ENCODE measurements at regions not wholly inside any gene's neighbourhood (a gene's known extent, or its start where the extent isn't known, plus 50 kb on each side); places are given as distances from the start of the nearest gene placed in this dataset.

GRCh38 chr4:108417923-108418322, 202.5 kb upstream of the RPL34 start:
- Histone ChIP-seq H2AFZ (ENCODE audit: low read depth) (no peak overlapping the region), H3K9me3 (no peaks in the 10 kb centered on the region), H3K4me1 (ENCODE audit: control insufficient read depth in 1 of 2, insufficient read depth in 2 of 2, low read depth in 1 of 2, low read length in 1 of 2) (no peaks in the 10 kb centered on the region), H3F3A (replicated peaks; ENCODE audit: insufficient read depth) (no peaks in the 10 kb centered on the region), H3K4me3 (ENCODE audit: low read depth in 2 of 2, low read length in 1 of 2) (no peak overlapping the region), H4K20me1 (ENCODE audit: insufficient read depth) (no peaks in the 10 kb centered on the region), H3K36me3 (replicated peaks in 1 of 2; ENCODE audit: control insufficient read depth in 1 of 2, insufficient read depth in 2 of 2, low read length in 1 of 2) (no peaks in the 10 kb centered on the region), H3K27ac (ENCODE audit: low read depth in 2 of 2, low read length in 1 of 2) (no peak overlapping the region), H3K79me2 (ENCODE audit: insufficient read depth) (no peaks in the 10 kb centered on the region), H3K27me3 (ENCODE audit: insufficient read depth) (no peaks in the 10 kb centered on the region), H3K4me2 (no peak overlapping the region), H3K9me2 (no peaks in the 10 kb centered on the region), H3K9ac (no peak overlapping the region)
- ChIA-PET CTCF (no interaction called here), POLR2A (no interaction called here)
- 0% methylated on average over 1 of the region's 1 CpG for WGBS (ENCODE audit: low lambda C conversion rate)
- DNase-seq, result no peak
- TF ChIP-seq RAD21 (IDR thresholded peaks at IDR 0.05; ENCODE audit: low read length) (no peak), SIN3A (IDR thresholded peaks at IDR 0.05; ENCODE audit: borderline replicate concordance, low read depth, low read length) (no peak), USF2 (IDR thresholded peaks at IDR 0.05; ENCODE audit: borderline replicate concordance, low read depth, low read length) (no peak), EP300 (IDR thresholded peaks at IDR 0.05; ENCODE audit: borderline replicate concordance in 1 of 2, low read depth in 1 of 2, low read length in 1 of 2) (no peak), CHD2 (IDR thresholded peaks at IDR 0.05; ENCODE audit: low read length, partially characterized antibody) (no peak)

GRCh38 chr4:108416831-108417230, 203.5 kb upstream of the RPL34 start:
- no peaks in the 10 kb centered on the region for H3K9me2 ChIP-seq
- POLR2A ChIA-PET, result no interaction called here

More at GRCh38 chr4:108416831-108417230, 203.5 kb upstream of the RPL34 start:
- Histone ChIP-seq H3K9ac (no peak overlapping the region), H3K79me2 (ENCODE audit: insufficient read depth) (no peaks in the 10 kb centered on the region), H3K4me3 (ENCODE audit: low read depth in 2 of 2, low read length in 1 of 2) (no peak overlapping the region), H3K27ac (ENCODE audit: low read depth in 2 of 2, low read length in 1 of 2) (no peak overlapping the region), H3K9me3 (no peaks in the 10 kb centered on the region), H3K4me1 (ENCODE audit: control insufficient read depth in 1 of 2, insufficient read depth in 2 of 2, low read depth in 1 of 2, low read length in 1 of 2) (no peaks in the 10 kb centered on the region), H2AFZ (ENCODE audit: low read depth) (no peak overlapping the region), H3K36me3 (replicated peaks in 1 of 2; ENCODE audit: control insufficient read depth in 1 of 2, insufficient read depth in 2 of 2, low read length in 1 of 2) (no peaks in the 10 kb centered on the region), H3F3A (replicated peaks; ENCODE audit: insufficient read depth) (no peaks in the 10 kb centered on the region), H4K20me1 (ENCODE audit: insufficient read depth) (no peaks in the 10 kb centered on the region), H3K27me3 (ENCODE audit: insufficient read depth) (no peaks in the 10 kb centered on the region; the same call in 1 of the 2 replicates), H3K4me2 (no peak overlapping the region)
- CTCF ChIA-PET, result no interaction called here
- TF ChIP-seq USF2 (IDR thresholded peaks at IDR 0.05; ENCODE audit: borderline replicate concordance, low read depth, low read length) (no peak), RCOR1 (IDR thresholded peaks at IDR 0.05; ENCODE audit: low read length) (no peak), PBX3 (IDR thresholded peaks at IDR 0.05) (no peak), MEF2A (IDR thresholded peaks at IDR 0.05; ENCODE audit: borderline replicate concordance, low read depth) (no peak), MXI1 (IDR thresholded peaks at IDR 0.05; ENCODE audit: low read depth, low read length) (no peak), RFX5 (IDR thresholded peaks at IDR 0.05; ENCODE audit: low read length) (no peak), FOXM1 (IDR thresholded peaks at IDR 0.05; ENCODE audit: low read depth) (no peak), POLR2AphosphoS5 (IDR thresholded peaks at IDR 0.05; ENCODE audit: low read depth, low read length) (no peak)
- no peak for DNase-seq
- 20% methylated on average over 3 of the region's 3 CpGs for WGBS (ENCODE audit: low lambda C conversion rate)
